ENCODE measurements at regions not wholly inside any gene's neighbourhood (a gene's known extent, or its start where the extent isn't known, plus 50 kb on each side); places are given as distances from the start of the nearest gene placed in this dataset.

DNA sequence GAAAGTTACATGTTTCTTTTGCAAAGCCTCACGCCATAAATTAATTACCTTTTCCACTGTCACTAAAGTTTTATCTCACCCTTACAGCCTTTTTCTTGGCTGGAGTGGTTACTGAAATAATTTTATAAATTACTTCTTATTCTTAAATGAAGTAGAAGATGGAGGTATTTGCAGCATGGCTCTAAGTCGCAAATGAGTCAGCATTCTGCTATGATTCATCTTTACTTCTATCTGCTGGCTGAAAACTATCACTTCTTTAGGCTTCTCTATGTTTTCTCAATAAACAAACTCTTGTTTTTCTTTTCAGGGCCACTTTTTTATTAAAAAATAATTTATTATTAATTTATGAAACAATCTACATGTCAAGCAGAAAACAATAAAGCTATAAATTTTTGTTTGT, 210.2 kb upstream of the GYPA start:
- TF ChIP-seq, protein P1, sequence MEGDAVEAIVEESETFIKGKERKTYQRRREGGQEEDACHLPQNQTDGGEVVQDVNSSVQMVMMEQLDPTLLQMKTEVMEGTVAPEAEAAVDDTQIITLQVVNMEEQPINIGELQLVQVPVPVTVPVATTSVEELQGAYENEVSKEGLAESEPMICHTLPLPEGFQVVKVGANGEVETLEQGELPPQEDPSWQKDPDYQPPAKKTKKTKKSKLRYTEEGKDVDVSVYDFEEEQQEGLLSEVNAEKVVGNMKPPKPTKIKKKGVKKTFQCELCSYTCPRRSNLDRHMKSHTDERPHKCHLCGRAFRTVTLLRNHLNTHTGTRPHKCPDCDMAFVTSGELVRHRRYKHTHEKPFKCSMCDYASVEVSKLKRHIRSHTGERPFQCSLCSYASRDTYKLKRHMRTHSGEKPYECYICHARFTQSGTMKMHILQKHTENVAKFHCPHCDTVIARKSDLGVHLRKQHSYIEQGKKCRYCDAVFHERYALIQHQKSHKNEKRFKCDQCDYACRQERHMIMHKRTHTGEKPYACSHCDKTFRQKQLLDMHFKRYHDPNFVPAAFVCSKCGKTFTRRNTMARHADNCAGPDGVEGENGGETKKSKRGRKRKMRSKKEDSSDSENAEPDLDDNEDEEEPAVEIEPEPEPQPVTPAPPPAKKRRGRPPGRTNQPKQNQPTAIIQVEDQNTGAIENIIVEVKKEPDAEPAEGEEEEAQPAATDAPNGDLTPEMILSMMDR (IDR thresholded peaks at IDR 0.05; ENCODE audit: low read depth, low read length): no peak
- no peak for DNase-seq (ENCODE audit: extremely low read depth, low read depth)

GRCh38 chr4:144351306-144351705, 210.8 kb upstream of the GYPA start:
- TF ChIP-seq, protein P1 (IDR thresholded peaks at IDR 0.05; ENCODE audit: low read depth, low read length): no peak
- no peak for DNase-seq (ENCODE audit: extremely low read depth, low read depth)

DNA sequence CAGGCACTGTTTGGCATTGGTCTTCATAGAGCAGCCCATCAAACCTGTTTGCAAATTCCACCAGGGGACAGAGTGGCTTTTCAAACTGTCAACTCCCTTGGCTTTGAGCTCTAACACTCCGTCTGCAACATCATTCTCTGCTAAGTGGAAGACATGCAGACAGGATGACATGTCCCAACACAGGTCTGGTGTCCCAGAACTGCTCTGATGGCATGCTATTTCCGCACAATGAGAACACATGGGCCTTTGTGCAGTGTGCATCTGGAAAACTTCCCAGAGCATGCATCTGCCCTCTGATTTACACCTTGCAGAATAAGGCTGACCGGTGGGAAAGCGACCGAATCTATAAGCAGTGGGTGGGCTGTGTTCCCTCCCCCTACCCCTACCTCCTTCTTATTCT, 212.8 kb upstream of the GYPA start:
- TF ChIP-seq, protein P1 (IDR thresholded peaks at IDR 0.05; ENCODE audit: low read depth, low read length): no peak
- DNase-seq (ENCODE audit: extremely low read depth, low read depth): no peak

DNA sequence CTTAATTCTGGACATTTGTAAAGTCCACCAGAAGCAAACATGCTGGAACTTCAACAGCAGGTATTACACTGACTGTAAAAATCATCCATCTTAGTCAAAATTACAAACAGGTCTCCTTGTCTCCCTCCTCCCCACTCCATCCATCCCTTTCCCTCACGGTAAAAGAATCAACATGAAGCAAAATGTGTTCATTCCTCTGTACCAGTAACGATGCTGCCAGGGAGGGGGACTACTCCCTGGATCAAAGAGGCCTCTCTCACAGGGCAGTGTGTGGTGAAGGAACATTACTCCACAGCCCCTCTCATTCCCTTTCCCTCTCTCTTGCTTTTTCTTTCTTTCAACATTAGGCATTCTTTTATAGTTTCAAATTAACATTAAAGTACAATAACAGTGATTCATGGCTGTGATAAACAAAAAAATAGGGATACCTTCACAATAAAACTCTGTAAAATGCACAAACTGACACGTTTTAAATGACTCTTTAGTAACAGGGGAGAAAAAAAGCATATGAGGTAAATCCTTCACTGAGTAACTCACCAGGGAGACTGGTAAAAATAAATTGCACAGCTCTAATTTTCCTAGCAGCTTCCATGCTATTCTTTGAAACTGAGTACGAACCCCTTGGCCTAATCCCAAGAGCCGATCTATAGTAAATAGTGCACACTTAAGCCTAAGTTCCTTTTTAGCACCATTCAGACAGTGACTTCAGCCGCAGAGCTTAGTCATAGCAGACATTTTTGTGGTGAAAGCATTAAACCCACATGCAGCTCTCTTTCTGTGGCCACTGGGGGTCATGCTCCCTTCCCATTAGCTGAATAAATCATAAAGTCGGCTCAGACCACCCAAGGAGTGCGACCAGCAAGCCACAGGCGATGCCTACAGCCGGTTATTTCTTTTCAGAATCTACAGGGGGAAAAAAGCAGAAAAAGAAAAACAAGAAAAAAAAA, 215.6 kb upstream of the GYPA start:
- TF ChIP-seq, protein P1 (IDR thresholded peaks at IDR 0.05; ENCODE audit: low read depth, low read length): no peak; the same call in 1 of the 2 replicates
- no peak for DNase-seq (ENCODE audit: extremely low read depth, low read depth)

DNA sequence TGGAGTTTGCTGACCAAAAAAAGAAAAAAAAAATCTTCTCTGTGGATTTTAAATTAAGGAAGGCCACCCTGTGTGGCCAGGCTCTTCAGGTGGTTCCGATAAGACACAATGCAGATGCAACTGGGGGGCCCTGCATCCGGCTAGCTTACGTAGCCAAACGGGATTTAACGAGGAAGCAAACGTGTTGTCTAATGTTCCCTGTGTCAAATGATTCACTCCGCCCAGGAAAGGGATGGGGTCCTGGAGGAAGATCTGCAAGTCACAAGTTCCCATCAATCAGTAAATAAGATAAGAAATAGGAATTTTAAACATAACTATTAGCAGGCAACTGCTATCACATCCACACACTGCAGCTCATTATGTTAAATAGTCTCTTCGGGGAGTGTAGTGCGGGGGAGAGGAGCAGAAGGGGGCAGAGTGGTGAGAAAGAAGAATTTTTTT, 216.4 kb upstream of the GYPA start:
- TF ChIP-seq, protein P1 (IDR thresholded peaks at IDR 0.05; ENCODE audit: low read depth, low read length): no peak
- DNase-seq (ENCODE audit: extremely low read depth, low read depth): no peak

DNA sequence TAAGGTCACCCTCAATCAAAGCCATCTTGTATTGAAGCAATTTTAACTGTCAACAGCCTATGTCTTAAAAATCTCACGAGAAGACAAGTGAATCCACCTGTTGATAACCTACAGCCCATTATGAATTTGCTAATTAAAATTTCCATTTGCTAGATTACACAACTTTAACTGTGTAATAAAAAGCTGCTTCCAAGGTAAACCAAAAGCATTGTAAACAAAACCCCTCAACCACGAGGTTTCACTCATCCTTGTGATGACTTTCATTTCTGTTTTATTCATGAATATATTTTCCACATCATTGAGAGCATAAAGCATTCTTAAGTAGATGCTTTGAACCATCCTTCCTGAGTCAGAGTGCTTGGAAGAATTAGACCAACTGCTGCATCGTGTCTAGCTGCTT, 217.5 kb upstream of the GYPA start:
- no peak for DNase-seq (ENCODE audit: extremely low read depth, low read depth)

More for the DNA sequence above, 217.5 kb upstream of the GYPA start:
- TF ChIP-seq, protein P1 (IDR thresholded peaks at IDR 0.05; ENCODE audit: low read depth, low read length): no peak
